Heart left ventricle (tissue), 16 donors: ENCODE measurements at regions not wholly inside any gene's neighbourhood (a gene's known extent, or its start where the extent isn't known, plus 50 kb on each side); places are given as distances from the start of the nearest gene placed in this dataset.

Source experiments
- ATAC-seq, 4 donors: fragments of 200-7000 bp; cut with Tn5 transposase; one replicate each; pipeline ENCODE4 v1.9.1; 2020 to 2022; ENCODE audit warnings: moderate library complexity in 4 of 4, mild to moderate bottlenecking in 3 of 4, moderate number of reproducible peaks in 1 of 4
- DNase-seq, 5 donors: peaks; one replicate each; pipeline ENCODE4 v3.0.0-alpha.2; 2020
- H3K27ac ChIP-seq, 12 donors: fragments of 200-600 bp; sonication (generic) in 4 of 12; one replicate each; pipeline versions ENCODE4 v1.5.0 to v1.8.0; 2016 to 2022; ENCODE audit warnings: mild to moderate bottlenecking in 2 of 12
- H3K27me3 ChIP-seq, 9 donors: fragments of 200-600 bp; sonication (generic) in 2 of 9; one replicate each; pipeline versions ENCODE4 v1.5.1 to v1.8.0; 2016 to 2022; ENCODE audit warnings: mild to moderate bottlenecking in 3 of 9
- H3K36me3 ChIP-seq, 9 donors: fragments of 200-600 bp; sonication (generic) in 2 of 9; one replicate each; pipeline versions ENCODE4 v1.5.0 to v1.8.0; 2018 to 2022; ENCODE audit warnings: mild to moderate bottlenecking in 2 of 9
- H3K4me1 ChIP-seq, 12 donors: fragments of 200-600 bp; sonication (generic) in 4 of 12; one replicate each; pipeline versions ENCODE4 v1.5.0 to v1.8.0; 2016 to 2022; ENCODE audit warnings: mild to moderate bottlenecking in 3 of 12
- H3K4me3 ChIP-seq, 12 donors: fragments of 200-600 bp; sonication (generic) in 4 of 12; one replicate each; pipeline versions ENCODE4 v1.5.0 to v1.8.0; 2017 to 2022; ENCODE audit warnings: mild to moderate bottlenecking in 9 of 12, moderate library complexity in 4 of 12
- H3K9me3 ChIP-seq, 12 donors: fragments of 200-600 bp; sonication (generic) in 4 of 12; one replicate each; pipeline versions ENCODE4 v1.5.0 to v1.8.0; 2016 to 2022; ENCODE audit warnings: mild to moderate bottlenecking in 1 of 12
- POLR2A ChIP-seq, 2 donors: fragments of 450-650 bp; IDR thresholded peaks; one replicate each; pipeline ENCODE4 v1.6.1; 2017; ENCODE audit warnings: antibody characterized with exemption in 2 of 2, mild to moderate bottlenecking in 2 of 2, moderate library complexity in 2 of 2
- WGBS, 4 donors: extraction: QIAGEN DNeasy Blood & Tissue Kit in 2 of 4; methylation state at CpG; one replicate each; pipeline versions ENCODE4 v1.1.5 to v1.1.7; 2013 to 2018; 5-methylcytosine and 5-hydroxymethylcytosine counted together
- intact Hi-C, 10 donors: fragments of 100-400 bp; cut with DNase I; formaldehyde crosslinking; loops; one replicate each; pipeline versions ENCODE4 v1.11.1 to v1.14.2; 2022
- TF ChIP-seq, protein P1 (sequence below), 12 donors: fragments of 200-600 bp; sonication (generic) in 4 of 12; IDR thresholded peaks; one replicate each; pipeline versions ENCODE4 v1.5.0 to v1.8.0; 2018 to 2022; ENCODE audit warnings: antibody characterized with exemption in 12 of 12, mild to moderate bottlenecking in 5 of 12
- donor health status: ischemic (EF 13 %, LVEDD 7.1; RV severe dilation, severe dysfunction).
- donor health status: healthy with polysubstance abuse.
- donor health status: DM: no; HTN: yes; CAD: no.
- donor health status: DM: no; HTN: no; CAD: no.
- donor health status: ischemic (EF 25% LVEDD 6.9; RV normal size, moderate dysfunction).
- donor health status: ischemic (EF 25% LVEDD 5.7; RV mildly dilated, moderate dysfunction).
- donor health status: healthy.
- donor health status: DM: yes; HTN: yes; CAD: no.
- donor health status: ischemic (EF 35%, LVEDD 5.7; RV mildly dilated, moderate dysfunction).
- donor health status: nonischemic (EF 11% LVEDD 7.7; RV severe dilation, severe dysfunction).
- donor health status: DM: yes; HTN: yes; CAD: no.
- donor health status: PGD.
- donor health status: ischemic (EF 29% LVEDD 5.4; RV normal size, mild dysfunction).
- donor health status: nonischemic (EF 23%, LVEDD 6.1; RV moderate dilation, normal function).

DNA sequence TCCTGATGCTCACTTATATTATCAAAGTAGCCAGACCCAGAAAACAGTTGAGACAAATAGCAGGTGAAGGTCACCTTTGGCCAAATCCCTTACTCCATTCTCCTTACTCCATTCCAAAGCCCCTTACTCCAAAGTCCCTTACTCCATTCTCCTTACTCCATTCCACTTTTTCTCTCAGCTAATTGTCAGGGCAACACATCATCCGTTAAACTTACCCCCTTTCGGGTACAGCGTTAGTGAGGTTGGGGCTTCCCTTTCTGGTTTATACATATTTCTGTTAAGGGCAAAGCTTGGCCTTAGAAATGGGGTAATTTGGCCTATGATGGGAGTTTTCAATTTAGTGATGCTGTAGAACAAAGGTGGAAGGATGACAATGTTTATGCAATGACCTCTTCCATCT lies 111.8 kb upstream of the CCND2 start:
- WGBS, 4 donors: 75 to 98% (median 90%) methylated on average over 3 of the region's 3 CpGs

DNA sequence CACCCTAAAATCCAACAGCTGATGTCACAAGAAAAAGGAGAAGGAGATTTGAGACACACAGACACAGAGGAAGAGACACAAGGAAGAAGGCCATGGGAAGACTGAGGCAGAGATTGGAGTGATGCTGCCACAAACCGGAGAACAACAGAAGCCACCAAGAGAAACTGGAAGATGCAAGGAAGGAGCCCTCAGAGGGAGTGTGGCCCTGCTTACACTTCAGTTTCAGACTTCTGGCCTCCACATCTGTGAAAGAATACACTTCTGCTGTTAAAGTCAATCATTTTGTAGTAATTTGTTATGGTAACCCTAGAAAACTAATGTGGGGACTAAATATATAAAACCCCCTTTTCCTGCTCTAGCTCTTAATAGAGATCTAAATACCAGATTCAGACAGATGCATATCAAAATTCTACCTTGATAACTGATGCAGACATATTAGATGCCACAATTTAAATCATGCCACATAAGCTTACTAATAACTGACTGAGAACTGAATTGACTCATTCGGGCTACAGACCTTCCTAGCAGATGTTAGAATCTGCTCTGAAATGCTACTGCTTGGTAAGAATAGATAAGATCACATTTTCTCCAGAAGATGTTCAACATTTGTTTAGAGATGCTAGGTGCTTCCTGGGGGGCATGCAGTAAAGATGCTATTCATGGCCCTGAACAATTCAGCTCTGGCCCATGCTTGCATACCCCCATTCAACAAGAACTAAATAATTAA lies 113.1 kb upstream of the CCND2 start:
- Histone ChIP-seq H3K4me3 (no peak overlapping the region), H3K27ac (no peak overlapping the region), H3K36me3 (no peaks in the 10 kb centered on the region), H3K4me1 (peaks cover 0 to 13% (median 3%) of the 10 kb centered on the region in 12 donors), H3K27me3 (no peaks in the 10 kb centered on the region), H3K9me3 (no peaks in the 10 kb centered on the region)
- intact Hi-C loops: no loop called here
- ATAC-seq (no peak), DNase-seq (no peak)
- TF ChIP-seq POLR2A (IDR thresholded peaks at IDR 0.05): no peak
- TF ChIP-seq, protein P1, sequence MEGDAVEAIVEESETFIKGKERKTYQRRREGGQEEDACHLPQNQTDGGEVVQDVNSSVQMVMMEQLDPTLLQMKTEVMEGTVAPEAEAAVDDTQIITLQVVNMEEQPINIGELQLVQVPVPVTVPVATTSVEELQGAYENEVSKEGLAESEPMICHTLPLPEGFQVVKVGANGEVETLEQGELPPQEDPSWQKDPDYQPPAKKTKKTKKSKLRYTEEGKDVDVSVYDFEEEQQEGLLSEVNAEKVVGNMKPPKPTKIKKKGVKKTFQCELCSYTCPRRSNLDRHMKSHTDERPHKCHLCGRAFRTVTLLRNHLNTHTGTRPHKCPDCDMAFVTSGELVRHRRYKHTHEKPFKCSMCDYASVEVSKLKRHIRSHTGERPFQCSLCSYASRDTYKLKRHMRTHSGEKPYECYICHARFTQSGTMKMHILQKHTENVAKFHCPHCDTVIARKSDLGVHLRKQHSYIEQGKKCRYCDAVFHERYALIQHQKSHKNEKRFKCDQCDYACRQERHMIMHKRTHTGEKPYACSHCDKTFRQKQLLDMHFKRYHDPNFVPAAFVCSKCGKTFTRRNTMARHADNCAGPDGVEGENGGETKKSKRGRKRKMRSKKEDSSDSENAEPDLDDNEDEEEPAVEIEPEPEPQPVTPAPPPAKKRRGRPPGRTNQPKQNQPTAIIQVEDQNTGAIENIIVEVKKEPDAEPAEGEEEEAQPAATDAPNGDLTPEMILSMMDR (IDR thresholded peaks at IDR 0.05): no peak
- 82 to 93% (median 85%) methylated on average over 2 of the region's 2 CpGs for WGBS, 4 donors

More for the DNA sequence above, 111.8 kb upstream of the CCND2 start:
- DNase-seq (no peak), ATAC-seq (no peak)
- Histone ChIP-seq H3K27me3 (no peaks in the 10 kb centered on the region), H3K4me1 (peaks cover 0 to 15% (median 4%) of the 10 kb centered on the region in 12 donors), H3K9me3 (no peaks in the 10 kb centered on the region), H3K27ac (no peak overlapping the region), H3K36me3 (no peaks in the 10 kb centered on the region), H3K4me3 (no peak overlapping the region)
- TF ChIP-seq, protein P1 (IDR thresholded peaks at IDR 0.05): no peak
- no peak for TF ChIP-seq POLR2A (IDR thresholded peaks at IDR 0.05)
- intact Hi-C loops: no loop called here

DNA sequence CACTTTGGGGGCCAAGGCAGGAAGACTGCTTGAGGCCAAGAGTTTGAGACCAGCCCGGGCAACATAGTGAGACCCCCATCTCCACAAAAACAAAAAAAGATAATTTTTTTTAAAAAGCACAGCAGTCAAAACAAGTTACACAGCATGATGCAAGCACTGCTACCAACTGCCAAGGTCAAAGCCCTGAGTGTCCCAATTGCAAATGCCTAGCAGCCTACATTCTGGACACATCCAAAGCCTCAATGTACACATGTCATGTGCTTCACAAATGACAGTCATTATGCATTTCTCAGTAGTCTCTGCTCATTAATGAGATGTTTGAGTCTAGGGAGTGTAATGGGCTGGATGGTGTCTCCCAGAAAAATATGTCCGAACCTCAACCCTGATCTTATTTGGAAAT lies 113.7 kb upstream of the CCND2 start:
- Histone ChIP-seq H3K36me3 (no peaks in the 10 kb centered on the region), H3K4me1 (peaks cover 0 to 13% (median 0%) of the 10 kb centered on the region in 12 donors), H3K27me3 (no peaks in the 10 kb centered on the region), H3K9me3 (no peaks in the 10 kb centered on the region), H3K4me3 (no peak overlapping the region), H3K27ac (no peak overlapping the region)
- TF ChIP-seq, protein P1 (IDR thresholded peaks at IDR 0.05): no peak
- TF ChIP-seq POLR2A (IDR thresholded peaks at IDR 0.05): no peak
- DNase-seq (no peak), ATAC-seq (no peak)
- intact Hi-C loops: no loop called here
- 93 to 97% (median 94%) methylated on average over 2 of the region's 2 CpGs for WGBS, 4 donors

DNA sequence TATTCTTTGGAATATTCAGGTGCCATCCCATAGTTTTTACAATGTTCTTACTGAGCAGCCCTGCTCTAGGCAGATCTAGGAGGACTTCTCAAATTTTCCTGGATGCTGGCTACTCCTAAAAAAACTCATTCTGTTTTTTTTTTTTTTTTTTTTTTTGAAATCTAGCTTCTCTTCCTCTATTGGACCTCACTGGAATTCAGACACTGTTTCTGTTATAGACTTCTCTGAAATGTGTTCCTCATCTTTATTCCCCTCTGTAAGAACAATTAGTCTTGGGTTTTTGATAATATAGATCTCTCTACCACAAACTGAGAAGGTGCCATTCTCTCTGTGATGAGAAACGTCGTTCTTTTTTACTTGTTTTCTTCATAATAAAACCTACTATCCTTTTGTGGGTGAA lies 115.3 kb upstream of the CCND2 start:
- Histone ChIP-seq H3K4me3 (no peak overlapping the region), H3K27me3 (no peaks in the 10 kb centered on the region), H3K4me1 (peaks cover 0 to 21% (median 0%) of the 10 kb centered on the region in 12 donors), H3K9me3 (no peaks in the 10 kb centered on the region), H3K36me3 (no peaks in the 10 kb centered on the region), H3K27ac (no peak overlapping the region)
- WGBS, 4 donors: 86 to 95% (median 92%) methylated on average over 2 of the region's 2 CpGs
- no peak for DNase-seq
- no peak for ATAC-seq
- intact Hi-C loops: no loop called here
- TF ChIP-seq POLR2A (IDR thresholded peaks at IDR 0.05): no peak
- TF ChIP-seq, protein P1 (IDR thresholded peaks at IDR 0.05): no peak
